ENCODE measurements at regions not wholly inside any gene's neighbourhood (a gene's known extent, or its start where the extent isn't known, plus 50 kb on each side); places are given as distances from the start of the nearest gene placed in this dataset.

- Histone ChIP-seq H3K4me3 (ENCODE audit: low read length) (no peak overlapping the region), H3K4me1 (ENCODE audit: insufficient read depth, low read length) (no peaks in the 10 kb centered on the region), H3K27me3 (ENCODE audit: insufficient read depth, low read length) (no peaks in the 10 kb centered on the region), H3K9me3 (ENCODE audit: low read depth, low read length) (no peaks in the 10 kb centered on the region)
Measured at GRCh38 chr14:98122527-98122926, 1149.5 kb downstream of the BCL11B start.

GRCh38 chr14:98130691-98131090 lies 1141.3 kb downstream of the BCL11B start:
- Histone ChIP-seq H3K27me3 (ENCODE audit: insufficient read depth, low read length) (no peaks in the 10 kb centered on the region), H3K4me3 (ENCODE audit: low read length) (no peak overlapping the region), H3K4me1 (ENCODE audit: insufficient read depth, low read length) (peaks cover 3% of the 10 kb centered on the region), H3K9me3 (ENCODE audit: low read depth, low read length) (no peaks in the 10 kb centered on the region)

- peaks cover 6% of the 10 kb centered on the region for H3K4me1 ChIP-seq (ENCODE audit: insufficient read depth, low read length)
- no peaks in the 10 kb centered on the region for H3K27me3 ChIP-seq (ENCODE audit: insufficient read depth, low read length)
- no peak overlapping the region for H3K4me3 ChIP-seq (ENCODE audit: low read length)
- no peaks in the 10 kb centered on the region for H3K9me3 ChIP-seq (ENCODE audit: low read depth, low read length)
Measured at GRCh38 chr14:98131406-98131805, 1140.6 kb downstream of the BCL11B start.

GRCh38 chr14:98133806-98134205 lies 1138.2 kb downstream of the BCL11B start:
- H3K27me3 ChIP-seq (ENCODE audit: insufficient read depth, low read length) = no peaks in the 10 kb centered on the region
- H3K4me3 ChIP-seq (ENCODE audit: low read length) = no peak overlapping the region
- peaks cover 8% of the 10 kb centered on the region for H3K4me1 ChIP-seq (ENCODE audit: insufficient read depth, low read length)
- H3K9me3 ChIP-seq (ENCODE audit: low read depth, low read length) = no peaks in the 10 kb centered on the region

- Histone ChIP-seq H3K9me3 (ENCODE audit: low read depth, low read length) (no peaks in the 10 kb centered on the region), H3K4me3 (ENCODE audit: low read length) (no peak overlapping the region), H3K4me1 (ENCODE audit: insufficient read depth, low read length) (peaks cover 21% of the 10 kb centered on the region), H3K27me3 (ENCODE audit: insufficient read depth, low read length) (no peaks in the 10 kb centered on the region)
Measured at GRCh38 chr14:98136012-98136789, 1135.8 kb downstream of the BCL11B start.

GRCh38 chr14:98137131-98138025 lies 1134.6 kb downstream of the BCL11B start:
- H3K9me3 ChIP-seq (ENCODE audit: low read depth, low read length) = no peaks in the 10 kb centered on the region
- H3K4me3 ChIP-seq (ENCODE audit: low read length) = peak overlapping the region; percentile 9
- H3K27me3 ChIP-seq (ENCODE audit: insufficient read depth, low read length) = no peaks in the 10 kb centered on the region
- H3K4me1 ChIP-seq (ENCODE audit: insufficient read depth, low read length) = peaks cover 30% of the 10 kb centered on the region

GRCh38 chr14:98138666-98139065 lies 1133.3 kb downstream of the BCL11B start:
- H3K4me1 ChIP-seq (ENCODE audit: insufficient read depth, low read length) = peaks cover 32% of the 10 kb centered on the region
- H3K27me3 ChIP-seq (ENCODE audit: insufficient read depth, low read length) = no peaks in the 10 kb centered on the region
- H3K9me3 ChIP-seq (ENCODE audit: low read depth, low read length) = no peaks in the 10 kb centered on the region
- H3K4me3 ChIP-seq (ENCODE audit: low read length) = no peak overlapping the region

GRCh38 chr14:98140862-98141530 lies 1131.0 kb downstream of the BCL11B start:
- Histone ChIP-seq H3K9me3 (ENCODE audit: low read depth, low read length) (no peaks in the 10 kb centered on the region), H3K27me3 (ENCODE audit: insufficient read depth, low read length) (no peaks in the 10 kb centered on the region), H3K4me1 (ENCODE audit: insufficient read depth, low read length) (peaks cover 26% of the 10 kb centered on the region), H3K4me3 (ENCODE audit: low read length) (no peak overlapping the region)

GRCh38 chr14:98143566-98143965 lies 1128.4 kb downstream of the BCL11B start:
- no peaks in the 10 kb centered on the region for H3K9me3 ChIP-seq (ENCODE audit: low read depth, low read length)
- H3K27me3 ChIP-seq (ENCODE audit: insufficient read depth, low read length) = no peaks in the 10 kb centered on the region
- no peak overlapping the region for H3K4me3 ChIP-seq (ENCODE audit: low read length)
- H3K4me1 ChIP-seq (ENCODE audit: insufficient read depth, low read length) = peaks cover 26% of the 10 kb centered on the region

- H3K4me3 ChIP-seq (ENCODE audit: low read length) = no peak overlapping the region
- H3K4me1 ChIP-seq (ENCODE audit: insufficient read depth, low read length) = peaks cover 18% of the 10 kb centered on the region
- H3K27me3 ChIP-seq (ENCODE audit: insufficient read depth, low read length) = no peaks in the 10 kb centered on the region
- H3K9me3 ChIP-seq (ENCODE audit: low read depth, low read length) = no peaks in the 10 kb centered on the region
Measured at GRCh38 chr14:98144964-98145363, 1127.0 kb downstream of the BCL11B start.

GRCh38 chr14:98146416-98146815 lies 1125.6 kb downstream of the BCL11B start:
- H3K4me1 ChIP-seq (ENCODE audit: insufficient read depth, low read length) = peaks cover 9% of the 10 kb centered on the region
- no peak overlapping the region for H3K4me3 ChIP-seq (ENCODE audit: low read length)
- H3K27me3 ChIP-seq (ENCODE audit: insufficient read depth, low read length) = no peaks in the 10 kb centered on the region
- H3K9me3 ChIP-seq (ENCODE audit: low read depth, low read length) = no peaks in the 10 kb centered on the region

GRCh38 chr14:98154254-98154653 lies 1117.7 kb downstream of the BCL11B start:
- H3K9me3 ChIP-seq (ENCODE audit: low read depth, low read length) = no peaks in the 10 kb centered on the region
- no peaks in the 10 kb centered on the region for H3K4me1 ChIP-seq (ENCODE audit: insufficient read depth, low read length)
- no peak overlapping the region for H3K4me3 ChIP-seq (ENCODE audit: low read length)
- no peaks in the 10 kb centered on the region for H3K27me3 ChIP-seq (ENCODE audit: insufficient read depth, low read length)

GRCh38 chr14:98156411-98156810 lies 1115.6 kb downstream of the BCL11B start:
- Histone ChIP-seq H3K4me3 (ENCODE audit: low read length) (no peak overlapping the region), H3K9me3 (ENCODE audit: low read depth, low read length) (no peaks in the 10 kb centered on the region), H3K27me3 (ENCODE audit: insufficient read depth, low read length) (no peaks in the 10 kb centered on the region), H3K4me1 (ENCODE audit: insufficient read depth, low read length) (no peaks in the 10 kb centered on the region)

- Histone ChIP-seq H3K9me3 (ENCODE audit: low read depth, low read length) (no peaks in the 10 kb centered on the region), H3K4me3 (ENCODE audit: low read length) (no peak overlapping the region), H3K4me1 (ENCODE audit: insufficient read depth, low read length) (no peaks in the 10 kb centered on the region), H3K27me3 (ENCODE audit: insufficient read depth, low read length) (no peaks in the 10 kb centered on the region)
Measured at GRCh38 chr14:98160901-98161300, 1111.1 kb downstream of the BCL11B start.

- Histone ChIP-seq H3K4me3 (ENCODE audit: low read length) (no peak overlapping the region), H3K4me1 (ENCODE audit: insufficient read depth, low read length) (no peaks in the 10 kb centered on the region), H3K27me3 (ENCODE audit: insufficient read depth, low read length) (no peaks in the 10 kb centered on the region), H3K9me3 (ENCODE audit: low read depth, low read length) (no peaks in the 10 kb centered on the region)
Measured at GRCh38 chr14:98161356-98161755, 1110.6 kb downstream of the BCL11B start.
